Gastroesophageal sphincter (tissue), 4 donors: ENCODE measurements at regions not wholly inside any gene's neighbourhood (a gene's known extent, or its start where the extent isn't known, plus 50 kb on each side); places are given as distances from the start of the nearest gene placed in this dataset.

Source experiments
- ATAC-seq: fragments of 150-250 bp; one replicate; pipeline ENCODE4 v1.9.1; 2016; ENCODE audit warnings: mild to moderate bottlenecking, moderate library complexity
- H3K27ac ChIP-seq, 4 donors: fragments of 200-600 bp; sonication (generic) in 3 of 4; 1 replicate in 3 of 4; 2 replicates in 1 of 4; pipeline ENCODE4 v1.5.1; 2016 to 2019
- H3K27me3 ChIP-seq: fragments of 200-600 bp; sonication (generic); one replicate; pipeline ENCODE4 v1.5.1; 2019
- H3K36me3 ChIP-seq, 2 donors: fragments of 200-600 bp; sonication (generic); one replicate each; pipeline ENCODE4 v1.5.1; 2019; ENCODE audit warnings: control low read depth in 1 of 2
- H3K4me1 ChIP-seq, 3 donors: fragments of 200-600 bp; sonication (generic); 1 replicate in 2 of 3; 2 replicates in 1 of 3; pipeline ENCODE4 v1.5.1; 2016 to 2019; ENCODE audit warnings: control low read depth in 2 of 3
- H3K4me3 ChIP-seq, 2 donors: fragments of 200-600 bp; sonication (generic); one replicate each; pipeline ENCODE4 v1.5.1; 2019; ENCODE audit warnings: mild to moderate bottlenecking in 1 of 2, moderate library complexity in 1 of 2
- H3K9me3 ChIP-seq, 3 donors: fragments of 200-600 bp; sonication (generic); one replicate each; pipeline ENCODE4 v1.5.1; 2017 to 2019; ENCODE audit warnings: control low read depth in 2 of 3
- CTCF ChIP-seq, 4 experiments: fragments of 200-600 bp in 2 of 4; fragments of 450-650 bp in 2 of 4; sonication (generic) in 1 of 4; IDR thresholded peaks; one replicate each; pipeline ENCODE4 v1.5.1; 2017 to 2019; ENCODE audit warnings: antibody characterized with exemption in 4 of 4, mild to moderate bottlenecking in 2 of 4, moderate library complexity in 2 of 4
- EP300 ChIP-seq: sonication (generic); formaldehyde crosslinking; IDR thresholded peaks from one replicate; pipeline ENCODE4 v1.6.1; 2017; ENCODE audit warnings: antibody characterized with exemption, mild to moderate bottlenecking
- POLR2A ChIP-seq, 2 donors: fragments of 450-650 bp; IDR thresholded peaks; one replicate each; pipeline ENCODE4 v1.6.1; 2017; ENCODE audit warnings: antibody characterized with exemption in 2 of 2, mild to moderate bottlenecking in 2 of 2, moderate library complexity in 1 of 2
- POLR2AphosphoS5 ChIP-seq: sonication (generic); formaldehyde crosslinking; IDR thresholded peaks from one replicate; pipeline ENCODE4 v1.6.1; 2017; ENCODE audit warnings: antibody characterized with exemption
- WGBS, 2 donors: methylation state at CpG; one replicate each; pipeline ENCODE4 v1.1.5; 2018; ENCODE audit warnings: low coverage in 1 of 2; 5-methylcytosine and 5-hydroxymethylcytosine counted together

- no peaks in the 10 kb centered on the region for H3K36me3 ChIP-seq
- peaks cover 0 to 33% (median 0%) of the 10 kb centered on the region in 3 donors for H3K9me3 ChIP-seq
- H3K4me3 ChIP-seq = no peak overlapping the region
- ATAC-seq = no peak
- H3K27me3 ChIP-seq = no peaks in the 10 kb centered on the region
- no peaks in the 10 kb centered on the region for H3K4me1 ChIP-seq
- no peak overlapping the region for H3K27ac ChIP-seq
- WGBS, 2 donors = 81 to 85% methylated on average over 4 of the region's 4 CpGs
- TF ChIP-seq POLR2A (IDR thresholded peaks at IDR 0.05) = no peak
- TF ChIP-seq POLR2AphosphoS5 = no peak
- no peak for TF ChIP-seq CTCF (IDR thresholded peaks at IDR 0.05)
- no peak for TF ChIP-seq EP300
Observed at GRCh38 chr4:25474690-25475089, 97.6 kb downstream of the ANAPC4 start.

GRCh38 chr4:25477221-25477620 lies 100.2 kb downstream of the ANAPC4 start:
- 41% methylated on average over 1 of the region's 1 CpG; no CpG with 5 or more reads in 1 of the 2 donors for WGBS, 2 donors

GRCh38 chr4:25481648-25482047 lies 104.6 kb downstream of the ANAPC4 start:
- Histone ChIP-seq H3K36me3 (no peaks in the 10 kb centered on the region), H3K4me3 (no peak overlapping the region), H3K27me3 (no peaks in the 10 kb centered on the region), H3K9me3 (peaks cover 0 to 17% (median 0%) of the 10 kb centered on the region in 3 donors), H3K27ac (no peak overlapping the region), H3K4me1 (no peaks in the 10 kb centered on the region)
- TF ChIP-seq POLR2AphosphoS5 (no peak), CTCF (IDR thresholded peaks at IDR 0.05) (no peak), EP300 (no peak), POLR2A (IDR thresholded peaks at IDR 0.05) (no peak)
- no peak for ATAC-seq
- 39 to 49% methylated on average over 2 of the region's 2 CpGs for whole genome bisulfite sequencing, 2 donors

More at GRCh38 chr4:25477221-25477620, 100.2 kb downstream of the ANAPC4 start:
- no peaks in the 10 kb centered on the region for H3K36me3 ChIP-seq
- H3K4me3 ChIP-seq = no peak overlapping the region
- ATAC-seq = no peak
- peaks cover 0 to 23% (median 0%) of the 10 kb centered on the region in 3 donors for H3K9me3 ChIP-seq
- H3K4me1 ChIP-seq = no peaks in the 10 kb centered on the region
- no peaks in the 10 kb centered on the region for H3K27me3 ChIP-seq
- TF ChIP-seq POLR2A (IDR thresholded peaks at IDR 0.05) (no peak), CTCF (IDR thresholded peaks at IDR 0.05) (no peak), EP300 (no peak), POLR2AphosphoS5 (no peak)
- H3K27ac ChIP-seq = no peak overlapping the region

GRCh38 chr4:25484243-25484721 lies 107.2 kb downstream of the ANAPC4 start:
- no peaks in the 10 kb centered on the region for H3K4me1 ChIP-seq
- no peak for TF ChIP-seq POLR2A (IDR thresholded peaks at IDR 0.05)
- TF ChIP-seq CTCF (IDR thresholded peaks at IDR 0.05) = no peak
- TF ChIP-seq POLR2AphosphoS5 = no peak
- TF ChIP-seq EP300 = no peak
- H3K27ac ChIP-seq = no peak overlapping the region
- no peaks in the 10 kb centered on the region for H3K36me3 ChIP-seq
- WGBS, 2 donors = 60% methylated on average over 3 of the region's 3 CpGs
- H3K9me3 ChIP-seq = peaks cover 0 to 26% (median 0%) of the 10 kb centered on the region in 3 donors
- no peak for ATAC-seq
- no peak overlapping the region for H3K4me3 ChIP-seq
- no peaks in the 10 kb centered on the region for H3K27me3 ChIP-seq

GRCh38 chr4:25485104-25485503 lies 108.0 kb downstream of the ANAPC4 start:
- no peaks in the 10 kb centered on the region for H3K27me3 ChIP-seq
- no peaks in the 10 kb centered on the region for H3K4me1 ChIP-seq
- H3K4me3 ChIP-seq = no peak overlapping the region
- WGBS, 2 donors = 69 to 75% methylated on average over 6 of the region's 6 CpGs
- no peak for TF ChIP-seq EP300
- no peak overlapping the region for H3K27ac ChIP-seq
- peaks cover 0 to 22% (median 0%) of the 10 kb centered on the region in 3 donors for H3K9me3 ChIP-seq
- no peak for ATAC-seq
- H3K36me3 ChIP-seq = no peaks in the 10 kb centered on the region
